Upper lobe of left lung (tissue), 6 donors: ENCODE measurements at regions not wholly inside any gene's neighbourhood (a gene's known extent, or its start where the extent isn't known, plus 50 kb on each side); places are given as distances from the start of the nearest gene placed in this dataset.
A peak's percentile ranks its signal among the peaks of the same experiment; 100 is the strongest.

ENCODE experiments used
- ATAC-seq, 2 donors: fragments of 200-7000 bp; cut with Tn5 transposase; one replicate each; pipeline ENCODE4 v1.9.1; 2022; ENCODE audit warnings: mild to moderate bottlenecking in 2 of 2, moderate library complexity in 2 of 2; ENCODE audit not compliant: low FRiP score in 2 of 2
- DNase-seq, 2 donors: peaks; one replicate each; pipeline ENCODE4 v3.0.0-alpha.2; 2019 to 2020
- H3K27ac ChIP-seq, 4 donors: fragments of 200-600 bp; sonication (generic); one replicate each; pipeline ENCODE4 v1.5.1; 2016 to 2019
- H3K27me3 ChIP-seq, 4 donors: fragments of 200-600 bp; sonication (generic); one replicate each; pipeline ENCODE4 v1.5.1; 2017 to 2019
- H3K36me3 ChIP-seq, 4 donors: fragments of 200-600 bp; sonication (generic); one replicate each; pipeline ENCODE4 v1.5.1; 2016 to 2019
- H3K4me1 ChIP-seq, 4 donors: fragments of 200-600 bp; sonication (generic); one replicate each; pipeline ENCODE4 v1.5.1; 2018 to 2019
- H3K4me3 ChIP-seq, 4 donors: fragments of 200-600 bp; sonication (generic); one replicate each; pipeline ENCODE4 v1.5.1; 2017 to 2019; ENCODE audit warnings: mild to moderate bottlenecking in 2 of 4, moderate library complexity in 1 of 4
- H3K9me3 ChIP-seq, 4 donors: fragments of 200-600 bp; sonication (generic); one replicate each; pipeline ENCODE4 v1.5.1; 2018 to 2019
- CTCF ChIP-seq, 6 experiments: fragments of 450-650 bp in 4 of 6; fragments of 200-600 bp in 2 of 6; sonication (generic) in 2 of 6; IDR thresholded peaks; one replicate each; pipeline ENCODE4 v1.5.1; 2016 to 2019; ENCODE audit warnings: antibody characterized with exemption in 6 of 6
- EP300 ChIP-seq, 4 donors: sonication (generic); formaldehyde crosslinking; IDR thresholded peaks; one replicate each; pipeline ENCODE4 v1.5.1; 2017; ENCODE audit warnings: antibody characterized with exemption in 4 of 4, control low read depth in 2 of 4
- POLR2A ChIP-seq, 4 donors: fragments of 450-650 bp; IDR thresholded peaks; one replicate each; pipeline ENCODE4 v1.5.1; 2016 to 2017; ENCODE audit warnings: antibody characterized with exemption in 4 of 4, mild to moderate bottlenecking in 2 of 4
- POLR2AphosphoS5 ChIP-seq, 2 donors: sonication (generic); formaldehyde crosslinking; IDR thresholded peaks; one replicate each; pipeline ENCODE4 v1.5.1; 2017; ENCODE audit warnings: antibody characterized with exemption in 2 of 2
- WGBS, 2 donors: methylation state at CpG; one replicate each; pipeline ENCODE4 v1.1.5; 2017 to 2018; 5-methylcytosine and 5-hydroxymethylcytosine counted together
- donor health status: DM: no; HTN: no; CAD: no; lungs with moderate emphysema.
- donor health status: DM: no; HTN: yes; CAD: no; lungs with severe emphysema.

- no peaks in the 10 kb centered on the region for H3K9me3 ChIP-seq
- no peaks in the 10 kb centered on the region for H3K36me3 ChIP-seq
- no peak for DNase-seq
- WGBS, 2 donors, result 88 to 92% methylated on average over 5 of the region's 5 CpGs
- ATAC-seq, result no peak
- H3K27ac ChIP-seq, result no peak overlapping the region
- no peaks in the 10 kb centered on the region for H3K27me3 ChIP-seq
- TF ChIP-seq EP300 (IDR thresholded peaks at IDR 0.05), result no peak
- TF ChIP-seq POLR2AphosphoS5 (IDR thresholded peaks at IDR 0.05), result no peak
- no peak for TF ChIP-seq POLR2A (IDR thresholded peaks at IDR 0.05)
- no peak for TF ChIP-seq CTCF (IDR thresholded peaks at IDR 0.05)
- H3K4me3 ChIP-seq, result no peak overlapping the region
- H3K4me1 ChIP-seq, result peaks cover 0 to 13% (median 3%) of the 10 kb centered on the region in 4 donors
These were observed 95.9 kb upstream of the PMEPA1 start for GRCh38 chr20:57805747-57806146.

GRCh38 chr20:57804470-57805250 is 94.8 kb upstream of the PMEPA1 start:
- DNase-seq (no peak), ATAC-seq (no peak)
- Histone ChIP-seq H3K27me3 (no peaks in the 10 kb centered on the region), H3K9me3 (no peaks in the 10 kb centered on the region), H3K27ac (no peak overlapping the region), H3K4me1 (peaks cover 0 to 4% (median under 1%) of the 10 kb centered on the region in 4 donors), H3K4me3 (no peak overlapping the region), H3K36me3 (no peaks in the 10 kb centered on the region)
- WGBS, 2 donors, result 81 to 86% methylated on average over 12 to 14 of the region's 14 CpGs
- no peak for TF ChIP-seq POLR2A (IDR thresholded peaks at IDR 0.05)
- TF ChIP-seq CTCF (IDR thresholded peaks at IDR 0.05), result no peak
- no peak for TF ChIP-seq EP300 (IDR thresholded peaks at IDR 0.05)
- no peak for TF ChIP-seq POLR2AphosphoS5 (IDR thresholded peaks at IDR 0.05)

DNA sequence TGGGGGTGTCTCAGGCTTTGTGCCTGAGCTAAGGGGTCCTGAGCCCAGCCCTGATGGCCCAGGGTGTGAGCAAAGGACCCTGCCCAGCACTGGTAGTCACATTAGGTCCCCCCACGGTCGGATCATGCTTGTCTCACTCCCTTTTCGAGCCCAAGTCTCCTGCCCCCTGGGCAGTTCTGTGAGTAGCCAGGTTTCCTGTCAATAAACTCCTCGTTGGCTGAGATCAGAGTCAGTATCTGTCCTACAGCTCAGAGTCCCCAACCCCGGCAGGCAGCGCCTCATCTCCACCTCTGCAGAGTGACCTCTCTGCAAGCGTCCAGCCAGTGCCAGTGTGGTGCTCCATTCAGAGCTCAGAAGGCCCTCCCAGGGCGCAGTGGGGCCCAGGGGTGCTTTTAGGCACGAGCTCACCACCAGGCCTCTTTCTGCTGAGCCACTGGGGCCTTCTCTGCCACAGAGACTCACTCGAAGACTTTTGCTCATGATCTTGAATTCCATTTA is 93.7 kb upstream of the PMEPA1 start:
- Histone ChIP-seq H3K27ac (no peak overlapping the region), H3K36me3 (no peaks in the 10 kb centered on the region), H3K4me3 (no peak overlapping the region), H3K9me3 (no peaks in the 10 kb centered on the region), H3K4me1 (peaks cover 0 to under 1% (median 0%) of the 10 kb centered on the region in 4 donors), H3K27me3 (no peaks in the 10 kb centered on the region)
- no peak for ATAC-seq
- 92% methylated on average over 6 to 10 of the region's 10 CpGs for WGBS, 2 donors
- TF ChIP-seq CTCF (IDR thresholded peaks at IDR 0.05) (no peak), POLR2AphosphoS5 (IDR thresholded peaks at IDR 0.05) (no peak), POLR2A (IDR thresholded peaks at IDR 0.05) (no peak), EP300 (IDR thresholded peaks at IDR 0.05) (no peak)
- DNase-seq, result no peak

GRCh38 chr20:57802765-57803507 is 93.1 kb upstream of the PMEPA1 start:
- Histone ChIP-seq H3K9me3 (no peaks in the 10 kb centered on the region), H3K27me3 (no peaks in the 10 kb centered on the region), H3K4me3 (no peak overlapping the region), H3K4me1 (no peaks in the 10 kb centered on the region), H3K36me3 (no peaks in the 10 kb centered on the region), H3K27ac (no peak overlapping the region)
- 87 to 88% methylated on average over 11 to 12 of the region's 12 CpGs for WGBS, 2 donors
- TF ChIP-seq EP300 (IDR thresholded peaks at IDR 0.05), result no peak
- no peak for TF ChIP-seq CTCF (IDR thresholded peaks at IDR 0.05)
- no peak for TF ChIP-seq POLR2AphosphoS5 (IDR thresholded peaks at IDR 0.05)
- no peak for TF ChIP-seq POLR2A (IDR thresholded peaks at IDR 0.05)
- ATAC-seq (peak in 1 of 2 donors; percentile 5), DNase-seq (no peak)
